ENCODE measurements at regions not wholly inside any gene's neighbourhood (a gene's known extent, or its start where the extent isn't known, plus 50 kb on each side); places are given as distances from the start of the nearest gene placed in this dataset.

GRCh38 chr13:61078976-61079770, 336.5 kb downstream of the PCDH20 start:
- no peak overlapping the region for H3K4me3 ChIP-seq (ENCODE audit: low read depth, low read length)
- no peak for DNase-seq (ENCODE audit: low read depth)
- TF ChIP-seq CTCF (IDR thresholded peaks at IDR 0.05; ENCODE audit: insufficient read depth, low read length), result no peak

GRCh38 chr13:61052175-61052574, 363.5 kb downstream of the PCDH20 start:
- H3K4me3 ChIP-seq (ENCODE audit: low read depth, low read length), result no peak overlapping the region
- DNase-seq (ENCODE audit: low read depth), result no peak
- TF ChIP-seq CTCF (IDR thresholded peaks at IDR 0.05; ENCODE audit: insufficient read depth, low read length), result no peak

- no peak for TF ChIP-seq CTCF (IDR thresholded peaks at IDR 0.05; ENCODE audit: insufficient read depth, low read length)
- DNase-seq (ENCODE audit: low read depth), result no peak
- no peak overlapping the region for H3K4me3 ChIP-seq (ENCODE audit: low read depth, low read length)
Observed at GRCh38 chr13:61045251-61045650, 370.4 kb downstream of the PCDH20 start.

GRCh38 chr13:61040181-61040580, 375.5 kb downstream of the PCDH20 start:
- no peak for TF ChIP-seq CTCF (IDR thresholded peaks at IDR 0.05; ENCODE audit: insufficient read depth, low read length)
- H3K4me3 ChIP-seq (ENCODE audit: low read depth, low read length), result no peak overlapping the region
- DNase-seq (ENCODE audit: low read depth), result no peak

- no peak overlapping the region for H3K4me3 ChIP-seq (ENCODE audit: low read depth, low read length)
- no peak for TF ChIP-seq CTCF (IDR thresholded peaks at IDR 0.05; ENCODE audit: insufficient read depth, low read length)
- DNase-seq (ENCODE audit: low read depth), result no peak
Observed at GRCh38 chr13:61039302-61039701, 376.3 kb downstream of the PCDH20 start.

GRCh38 chr13:61036715-61037114, 378.9 kb downstream of the PCDH20 start:
- no peak for DNase-seq (ENCODE audit: low read depth)
- TF ChIP-seq CTCF (IDR thresholded peaks at IDR 0.05; ENCODE audit: insufficient read depth, low read length), result no peak
- no peak overlapping the region for H3K4me3 ChIP-seq (ENCODE audit: low read depth, low read length)

- DNase-seq (ENCODE audit: low read depth), result no peak
- no peak overlapping the region for H3K4me3 ChIP-seq (ENCODE audit: low read depth, low read length)
- TF ChIP-seq CTCF (IDR thresholded peaks at IDR 0.05; ENCODE audit: insufficient read depth, low read length), result no peak
Observed at GRCh38 chr13:61030445-61030844, 385.2 kb downstream of the PCDH20 start.

Measured in fibroblast of the aortic adventitia (primary cell).